Stimulated activated CD8-positive, alpha-beta memory T cell treated with anti-CD3 and anti-CD28 coated beads, Interleukin-4, amount 100 ng/mL, for 24 hours (primary cell): ENCODE measurements at regions not wholly inside any gene's neighbourhood (a gene's known extent, or its start where the extent isn't known, plus 50 kb on each side); places are given as distances from the start of the nearest gene placed in this dataset.
"Not testable (repeated sequence)": the region's sequence is repeated elsewhere in the genome, so short reads cannot be mapped to it uniquely, and the experiment has no call there.

Experiments used
- DNase-seq: peaks from one replicate; pipeline ENCODE4 v3.0.0-alpha.2; 2020; ENCODE audit warnings: low read depth

- DNase-seq: no peak
These were observed 1509.0 kb downstream of the GRIK2 start for GRCh38 chr6:102902471-102902870.

DNA sequence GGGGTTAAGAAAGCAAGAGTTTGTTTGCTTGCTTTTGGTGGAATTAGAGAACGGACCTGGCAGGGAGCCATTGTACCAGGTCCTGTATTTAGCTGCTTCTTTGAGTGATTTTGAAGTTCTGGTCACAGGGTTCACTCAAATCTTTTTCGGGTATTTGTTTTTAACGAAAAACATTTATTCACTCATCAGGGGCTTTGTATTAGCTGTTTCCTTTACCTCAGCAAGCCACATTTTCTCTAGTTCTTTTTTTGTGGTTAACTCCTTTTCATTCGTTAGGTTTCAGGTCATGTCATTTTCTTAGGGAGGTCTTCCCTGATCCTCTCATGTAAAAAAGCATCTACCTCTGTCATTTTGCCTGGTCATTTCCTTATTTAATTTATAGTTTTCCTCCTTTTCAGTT lies 1502.2 kb downstream of the GRIK2 start:
- no peak for DNase-seq

GRCh38 chr6:102885165-102885564 lies 1491.7 kb downstream of the GRIK2 start:
- no peak for DNase-seq

GRCh38 chr6:102853249-102853955 lies 1459.9 kb downstream of the GRIK2 start:
- no peak for DNase-seq

- DNase-seq: no peak
These were observed 1455.3 kb downstream of the GRIK2 start for GRCh38 chr6:102848796-102849195.

- DNase-seq: no peak
These were observed 1454.7 kb downstream of the GRIK2 start for GRCh38 chr6:102848210-102848609.

- DNase-seq: no peak
These were observed 1447.6 kb downstream of the GRIK2 start for GRCh38 chr6:102841060-102841459.

DNA sequence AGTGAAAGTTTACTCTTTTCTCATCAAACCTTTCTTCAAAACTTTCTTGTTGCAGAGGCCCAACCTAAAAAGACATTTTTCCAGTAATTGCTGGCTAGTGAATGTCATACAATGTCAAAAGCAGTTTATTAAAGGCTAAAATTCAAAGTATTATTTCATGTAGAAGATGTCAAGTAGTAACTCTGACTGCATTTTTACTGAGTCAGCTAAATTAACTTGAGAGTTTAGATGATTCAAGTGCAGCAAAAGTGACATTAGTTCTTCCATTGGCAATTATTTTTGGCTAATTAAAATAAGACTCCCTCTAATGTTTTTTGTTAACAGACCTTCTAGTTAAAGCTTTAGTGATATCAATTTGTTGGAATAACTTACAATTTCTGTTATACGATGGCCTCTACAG lies 1438.5 kb downstream of the GRIK2 start:
- DNase-seq: no peak

DNA sequence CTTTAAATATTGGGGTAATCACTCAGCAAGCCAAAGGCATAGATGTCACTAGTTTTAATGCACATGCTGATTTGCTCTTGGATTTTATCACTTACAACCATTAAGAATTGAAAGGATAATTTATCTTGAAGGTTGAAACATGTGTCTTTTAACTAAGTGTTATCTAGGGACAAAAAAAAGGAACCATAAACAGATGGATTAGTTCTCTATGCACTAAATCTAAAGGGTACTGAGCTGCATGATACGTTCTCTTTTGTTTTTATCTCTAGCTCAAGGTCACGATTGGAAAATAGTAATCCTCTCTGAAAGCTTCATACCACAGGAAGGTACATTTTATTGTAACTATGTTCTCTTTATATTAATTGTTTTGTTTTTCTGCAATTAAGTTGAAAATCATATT lies 1426.6 kb downstream of the GRIK2 start:
- no peak for DNase-seq

DNA sequence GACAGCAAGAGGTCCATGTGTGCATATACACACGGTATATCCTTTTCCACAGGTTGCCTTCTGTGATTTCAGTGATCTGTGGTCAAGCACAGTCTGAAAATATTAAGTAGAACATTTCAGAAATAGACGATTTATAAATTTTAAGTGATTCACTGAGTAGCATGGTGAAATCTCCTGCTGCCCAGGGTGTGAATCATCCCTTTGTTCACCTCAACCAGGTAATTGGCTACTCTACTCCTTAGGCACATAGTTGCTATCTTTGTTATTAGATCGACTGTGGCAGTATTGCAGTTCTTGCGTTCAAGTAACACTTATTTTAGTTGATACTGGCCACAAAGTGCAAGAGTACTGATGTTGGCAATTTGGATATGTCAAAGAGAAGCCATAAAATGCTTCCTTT lies 1421.7 kb downstream of the GRIK2 start:
- DNase-seq: no peak

GRCh38 chr6:102813489-102814275 lies 1420.2 kb downstream of the GRIK2 start:
- no peak for DNase-seq

- DNase-seq: no peak
These were observed 1418.7 kb downstream of the GRIK2 start for GRCh38 chr6:102812242-102812641.

DNA sequence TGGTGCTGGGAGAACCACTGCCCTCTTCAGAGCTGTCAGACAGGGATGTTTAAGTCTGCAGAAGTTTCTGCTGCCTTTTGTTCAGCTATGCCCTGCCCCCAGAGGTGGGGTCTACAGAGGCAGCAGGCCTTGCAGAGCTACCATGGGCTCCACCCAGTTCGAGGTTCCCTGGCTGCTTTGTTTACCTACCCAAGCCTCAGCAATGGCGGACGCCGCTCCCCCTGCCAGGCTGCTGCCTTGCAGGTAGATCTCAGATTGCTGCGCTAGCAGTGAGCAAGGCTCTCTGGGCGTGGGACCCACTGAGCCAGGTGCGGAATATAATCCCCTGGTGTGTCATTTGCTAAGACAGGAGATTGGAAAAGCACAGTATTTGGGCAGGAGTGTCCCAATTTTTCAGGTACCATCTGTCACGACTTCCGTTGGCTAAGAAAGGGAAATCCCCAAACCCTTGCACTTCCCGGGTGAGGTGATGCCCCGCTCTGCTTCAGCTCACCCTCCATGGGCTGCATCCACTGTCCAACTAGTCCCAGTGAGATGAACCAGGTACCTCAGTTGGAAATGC lies 1415.5 kb downstream of the GRIK2 start:
- DNase-seq: not testable (repeated sequence)

GRCh38 chr6:102799051-102799450 lies 1405.5 kb downstream of the GRIK2 start:
- DNase-seq: no peak

DNA sequence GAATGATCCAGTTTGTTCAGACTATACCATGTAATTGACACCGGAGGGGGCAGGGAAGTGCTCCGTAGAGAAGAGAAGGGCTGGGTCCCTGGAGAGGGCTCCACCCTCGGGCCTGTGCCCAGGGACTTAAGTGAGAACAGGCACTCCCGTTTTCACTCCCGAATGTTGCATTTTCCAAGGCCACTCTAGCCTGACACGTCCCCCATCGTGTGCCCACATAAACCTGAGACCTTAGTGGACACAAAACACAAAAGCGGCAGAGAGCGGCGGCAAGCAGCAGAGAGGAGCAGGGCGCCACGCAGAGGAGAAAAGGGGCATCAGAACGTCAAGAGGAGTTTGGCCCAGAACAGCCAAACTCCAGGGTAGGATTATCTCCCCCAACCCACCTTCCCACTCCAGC lies 1405.1 kb downstream of the GRIK2 start:
- DNase-seq: no peak

DNA sequence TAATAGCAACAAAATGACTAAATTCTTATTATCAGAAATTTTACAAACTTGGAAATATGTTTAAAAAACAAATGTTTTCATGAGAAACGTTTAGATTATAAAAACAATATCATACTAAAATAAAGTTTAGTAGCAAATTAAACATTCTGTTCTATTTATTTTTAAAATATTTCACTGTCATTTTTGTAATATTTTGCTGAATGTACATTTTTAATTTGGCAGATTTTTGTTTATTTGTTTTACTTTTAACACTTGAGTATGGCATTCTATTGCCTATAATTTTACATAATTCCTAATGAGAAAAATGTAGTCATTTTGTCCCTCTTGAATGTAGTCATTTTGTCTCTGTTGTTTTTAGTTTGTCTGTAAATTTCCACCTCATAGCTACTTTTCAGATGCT lies 1400.2 kb downstream of the GRIK2 start:
- DNase-seq: no peak

GRCh38 chr6:102774326-102774725 lies 1380.8 kb downstream of the GRIK2 start:
- no peak for DNase-seq

GRCh38 chr6:102773636-102774035 lies 1380.1 kb downstream of the GRIK2 start:
- no peak for DNase-seq

GRCh38 chr6:102766963-102767362 lies 1373.5 kb downstream of the GRIK2 start:
- no peak for DNase-seq

DNA sequence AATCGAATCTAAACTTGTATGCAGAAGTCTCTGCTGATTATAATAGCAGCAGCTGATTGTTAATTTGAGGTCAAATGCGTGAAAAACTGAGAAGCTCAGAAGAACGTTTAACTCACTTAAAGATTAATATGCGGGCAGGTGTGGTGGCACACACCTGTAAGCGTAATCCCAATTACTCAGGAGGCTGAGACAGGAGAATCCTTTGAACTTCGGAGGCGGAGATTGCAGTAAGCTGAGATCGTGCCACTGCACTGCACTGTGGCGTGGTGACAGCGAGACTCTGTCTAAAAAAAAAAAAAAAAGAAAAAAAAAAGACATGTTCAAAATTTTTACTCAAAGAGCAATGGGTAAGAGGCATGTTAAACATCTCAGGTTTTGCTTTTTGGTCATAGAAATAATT lies 1370.8 kb downstream of the GRIK2 start:
- DNase-seq: no peak

- DNase-seq: no peak
These were observed 1370.4 kb downstream of the GRIK2 start for GRCh38 chr6:102763891-102764290.

DNA sequence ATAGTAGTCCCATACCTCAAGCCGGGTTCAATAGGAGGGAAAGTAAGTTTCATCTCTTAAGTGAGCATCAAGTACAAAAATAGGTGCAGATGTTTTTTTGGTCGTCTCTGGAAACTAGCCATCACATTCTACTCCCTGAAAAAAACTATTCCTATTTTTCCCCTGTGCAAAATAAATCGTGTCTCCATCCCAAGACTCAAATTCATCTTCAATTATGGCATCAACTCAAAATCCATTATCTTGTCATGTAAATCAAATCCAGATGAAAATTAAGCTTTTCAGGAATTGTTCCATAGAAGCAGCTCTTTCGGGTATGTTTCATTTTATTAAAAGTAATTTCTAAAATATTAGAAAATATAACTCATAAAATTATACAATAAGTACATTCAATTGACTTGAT lies 1368.4 kb downstream of the GRIK2 start:
- no peak for DNase-seq

DNA sequence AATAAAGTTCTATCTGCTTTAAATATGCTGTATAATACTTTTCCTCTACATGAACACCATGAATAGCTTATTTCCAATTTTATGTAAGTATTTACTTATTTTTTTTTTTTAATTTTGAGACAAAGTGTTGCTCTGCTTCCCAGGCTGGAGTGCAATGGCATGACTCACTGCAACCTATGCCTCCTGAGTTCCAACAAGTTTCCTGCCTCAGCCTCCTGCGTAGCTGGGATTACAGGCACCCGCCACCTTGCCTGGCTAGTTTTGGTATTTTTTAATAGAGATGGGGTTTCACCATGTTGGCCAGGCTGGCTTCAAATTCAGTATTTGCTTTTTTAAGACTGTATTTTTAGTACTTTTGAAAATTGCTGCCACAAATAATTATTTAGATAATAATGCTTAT lies 1365.9 kb downstream of the GRIK2 start:
- no peak for DNase-seq
